ENCODE measurements at regions not wholly inside any gene's neighbourhood (a gene's known extent, or its start where the extent isn't known, plus 50 kb on each side); places are given as distances from the start of the nearest gene placed in this dataset.

DNA sequence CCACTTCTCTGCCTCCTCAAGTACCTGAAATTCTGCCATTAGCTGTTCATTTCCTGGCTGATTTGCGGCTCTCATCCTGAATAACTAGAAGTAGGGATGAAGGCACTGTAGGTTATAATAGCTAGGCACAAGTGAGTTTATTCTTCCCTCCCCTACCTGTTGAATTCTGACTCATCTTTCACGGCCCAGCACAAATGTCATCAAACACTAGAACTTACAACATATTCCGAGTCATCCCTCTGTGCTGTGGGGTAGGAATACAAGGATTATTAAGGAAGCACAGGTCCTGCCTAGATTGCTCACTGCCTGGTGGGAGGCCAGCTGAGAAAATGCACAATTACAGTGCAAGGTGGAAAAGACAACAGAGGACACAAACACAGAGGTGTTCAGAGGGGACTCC, 103.7 kb upstream of the ASIC2 start:
- no peak for TF ChIP-seq CTCF (IDR thresholded peaks at IDR 0.05)
- no peak for TF ChIP-seq POLR2A (IDR thresholded peaks at IDR 0.05)
- no peak for TF ChIP-seq POLR2AphosphoS5 (IDR thresholded peaks at IDR 0.05)
